Kidney glomerular epithelial cell (primary cell): ENCODE measurements at regions not wholly inside any gene's neighbourhood (a gene's known extent, or its start where the extent isn't known, plus 50 kb on each side); places are given as distances from the start of the nearest gene placed in this dataset.

Experiments
- DNase-seq: peaks from one replicate; lab custom pipeline; 2025; lab: John Stamatoyannopoulos, UW

DNA sequence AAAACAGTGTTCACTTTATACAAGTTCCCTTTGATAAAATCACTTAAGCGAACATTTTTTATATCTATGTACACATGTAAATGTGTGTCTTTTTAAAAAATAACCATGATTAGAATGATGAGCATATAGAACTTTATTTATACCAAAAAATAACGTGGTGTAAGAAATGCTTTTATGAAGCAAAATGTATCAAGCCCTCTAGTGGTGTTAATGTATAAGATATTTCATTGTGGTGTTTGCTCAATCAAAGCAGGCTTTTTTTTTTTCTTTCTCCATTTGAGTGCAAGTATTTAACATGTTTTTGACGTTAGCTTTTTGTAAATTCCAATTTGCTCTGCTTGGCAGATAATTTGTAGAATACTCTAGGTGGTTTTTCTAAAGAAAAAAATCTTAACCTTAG, 2092.4 kb upstream of the TENM3 start:
- peak; percentile 19 for DNase-seq

DNA sequence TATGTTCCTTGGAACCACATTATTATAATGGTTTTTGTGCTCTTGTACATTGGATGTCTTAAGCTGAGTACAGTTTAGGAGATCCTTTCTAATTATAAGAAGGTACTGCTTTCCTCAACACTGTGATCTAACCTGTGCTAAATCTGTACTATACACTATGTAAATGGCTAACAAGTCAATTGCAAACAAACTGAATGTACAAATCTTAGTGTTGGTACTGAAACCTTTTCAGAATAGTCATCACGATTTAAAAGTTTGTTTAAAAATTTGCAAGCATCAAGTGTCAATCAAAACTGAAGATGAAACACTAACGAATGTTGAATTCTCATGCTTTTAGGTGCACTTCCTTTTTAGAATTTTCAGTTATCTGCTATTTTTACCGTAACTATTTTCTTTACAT, 2090.4 kb upstream of the TENM3 start:
- no peak for DNase-seq

DNA sequence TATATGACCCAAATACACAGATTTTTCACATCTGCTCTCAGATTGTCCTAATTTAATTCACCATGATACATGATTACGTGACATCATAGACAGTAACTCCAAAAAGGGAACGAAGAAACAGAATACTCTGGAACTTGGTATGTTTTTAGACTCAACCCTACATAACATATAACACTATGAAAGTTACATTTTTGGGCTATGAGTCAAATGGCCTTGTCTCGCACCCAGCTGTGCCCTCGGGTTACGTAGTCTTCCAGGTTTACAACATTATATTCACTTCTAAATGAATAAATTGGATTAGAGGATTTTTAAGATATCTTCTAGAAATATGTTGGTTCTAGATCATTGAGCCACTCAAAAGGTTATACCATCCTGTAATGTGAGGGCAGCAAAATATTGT, 2089.6 kb upstream of the TENM3 start:
- no peak for DNase-seq

DNA sequence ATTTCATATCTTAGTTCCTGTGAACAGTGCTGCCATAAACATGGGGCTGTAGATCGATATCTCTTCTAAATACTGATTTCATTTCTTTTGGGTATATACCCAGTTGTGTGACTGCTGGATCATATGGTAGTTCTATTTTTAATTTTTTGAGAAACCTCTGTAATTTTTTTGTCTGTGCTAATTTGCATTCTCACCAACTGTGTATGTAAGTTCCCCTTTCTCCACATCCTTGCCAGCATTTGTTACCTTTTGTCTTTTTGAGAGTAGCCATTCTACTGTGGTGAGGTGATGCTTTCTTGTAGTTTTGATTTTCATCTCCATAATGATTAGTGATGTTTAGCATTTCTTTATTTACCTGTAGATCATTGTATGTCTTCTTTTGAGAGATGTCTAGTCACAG, 2086.5 kb upstream of the TENM3 start:
- DNase-seq, result no peak

DNA sequence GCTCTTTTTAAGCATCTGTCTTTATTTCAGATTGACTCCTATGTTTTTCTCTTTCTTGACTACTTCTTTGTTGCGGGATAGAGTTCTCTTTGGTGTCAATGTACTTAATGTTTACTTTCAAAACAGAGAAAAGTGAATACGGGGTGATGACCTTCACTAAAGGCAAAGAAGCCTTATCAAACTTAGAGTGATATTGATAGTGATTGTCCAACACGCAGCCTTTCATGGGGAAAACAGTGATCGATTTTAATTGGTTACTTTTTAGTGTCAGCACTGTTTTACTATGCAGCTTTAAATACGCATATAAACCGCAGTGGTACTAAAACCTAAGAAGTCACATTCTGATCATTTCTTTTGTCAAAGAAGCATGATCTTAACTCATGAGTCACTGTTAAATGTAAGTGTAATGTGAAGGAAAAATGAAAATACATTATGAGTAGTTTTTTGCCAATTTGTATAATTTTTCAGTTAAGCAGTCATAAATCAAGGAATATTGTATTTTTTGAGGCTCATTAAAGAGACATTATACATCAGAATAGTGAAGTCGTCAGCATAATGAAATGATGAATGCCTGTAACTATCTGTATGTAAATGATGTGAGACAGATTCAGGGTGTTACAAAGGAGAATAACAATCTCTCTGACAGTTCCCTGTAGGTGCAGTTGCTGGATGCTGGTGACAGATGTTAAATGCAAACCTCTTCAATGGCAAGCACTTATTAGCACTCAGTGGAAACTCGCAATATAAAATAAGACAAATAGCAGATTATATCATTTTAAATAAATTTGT, 2082.8 kb upstream of the TENM3 start:
- DNase-seq, result no peak

DNA sequence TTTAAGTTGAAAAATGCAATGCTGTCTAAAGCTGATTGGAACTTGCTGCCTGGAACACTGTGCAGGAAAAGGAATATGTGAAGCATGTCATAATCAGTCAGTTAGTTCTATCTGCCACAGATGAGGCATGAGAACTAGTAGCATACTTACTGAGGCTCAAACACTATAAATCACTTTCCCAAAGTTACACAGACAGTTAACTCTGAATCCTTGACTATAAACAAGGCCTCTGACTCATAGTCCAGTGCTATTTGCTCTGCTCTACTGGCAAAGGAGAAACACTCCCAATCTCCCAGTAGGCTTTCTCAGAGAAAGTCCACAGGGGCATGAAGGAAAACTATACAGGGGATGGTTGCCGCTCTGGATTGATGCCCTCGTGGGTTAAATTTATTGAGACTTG, 2078.4 kb upstream of the TENM3 start:
- DNase-seq, result peak; percentile 92

DNA sequence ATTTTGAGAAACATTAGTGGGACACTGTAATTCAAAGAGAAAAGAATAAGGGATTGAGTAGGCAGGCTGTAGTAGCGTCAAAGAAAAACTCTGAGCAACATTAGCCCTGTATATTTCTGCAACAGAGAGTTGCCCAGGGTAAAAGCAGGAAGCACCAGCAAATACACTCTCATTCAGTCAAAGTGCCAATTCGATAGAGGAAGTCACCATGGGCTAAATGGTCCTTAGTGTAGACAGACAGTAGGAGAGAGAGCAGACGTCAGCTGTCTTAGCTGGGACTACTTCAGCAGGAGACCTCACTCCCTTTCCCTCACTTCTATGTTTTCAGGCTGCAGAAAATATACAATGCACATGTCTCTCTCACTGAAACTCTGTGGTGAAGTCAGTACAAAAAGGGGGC, 2073.8 kb upstream of the TENM3 start:
- DNase-seq, result no peak

DNA sequence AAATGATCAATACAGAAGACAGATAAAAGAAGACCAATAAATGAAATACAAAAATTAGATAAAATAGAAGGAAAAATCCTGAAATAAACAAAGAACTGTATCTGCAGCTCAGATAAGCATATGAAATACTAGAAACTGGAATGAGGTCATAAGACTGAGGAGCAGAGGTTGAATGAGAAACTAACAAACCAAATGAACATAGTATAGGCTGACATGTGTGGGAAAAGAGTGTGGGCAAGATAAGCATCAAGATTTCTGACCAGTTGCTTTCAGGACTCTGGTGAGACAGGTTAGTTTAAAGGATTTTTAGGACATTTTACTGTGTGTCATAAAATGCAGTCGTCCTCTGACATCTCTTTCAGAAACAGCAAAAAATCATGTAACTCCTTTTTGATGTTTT, 2073.2 kb upstream of the TENM3 start:
- no peak for DNase-seq

DNA sequence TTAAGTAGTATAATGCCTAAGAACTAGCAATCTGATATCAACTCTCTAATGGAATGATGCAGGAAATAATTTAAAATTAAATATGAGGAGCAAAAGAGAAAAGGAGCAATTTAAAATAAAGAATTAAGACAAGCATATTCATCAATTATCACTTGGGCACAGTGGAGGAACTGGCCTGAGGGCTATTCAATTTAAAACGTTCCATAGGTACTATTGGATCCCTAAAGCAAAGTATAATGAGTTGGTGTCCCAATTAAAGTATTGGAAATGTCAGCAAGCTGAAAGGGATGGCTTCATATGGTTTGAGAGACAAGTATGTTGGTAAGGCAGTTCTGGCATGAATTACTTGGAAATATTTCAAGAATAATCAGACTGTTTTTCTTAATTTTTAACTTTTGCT, 2064.1 kb upstream of the TENM3 start:
- no peak for DNase-seq

DNA sequence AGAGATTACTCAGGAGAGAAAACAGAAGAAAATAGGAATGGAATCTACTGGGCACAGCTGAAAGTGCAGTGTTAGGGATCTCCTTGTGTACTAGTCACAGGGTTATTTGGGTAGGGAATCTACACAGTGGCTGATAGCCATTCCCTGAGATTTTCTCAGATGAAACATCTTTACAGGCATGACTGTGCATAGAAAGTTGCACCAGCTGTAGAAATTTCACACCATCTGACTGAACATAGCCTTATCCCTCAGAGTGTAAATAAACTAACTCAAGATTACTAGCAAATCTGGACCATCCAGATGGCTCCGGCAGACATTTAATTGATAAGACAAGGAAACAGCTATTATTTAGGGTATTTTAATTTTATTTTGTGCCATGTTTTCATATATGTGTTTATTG, 2053.5 kb upstream of the TENM3 start:
- no peak for DNase-seq

DNA sequence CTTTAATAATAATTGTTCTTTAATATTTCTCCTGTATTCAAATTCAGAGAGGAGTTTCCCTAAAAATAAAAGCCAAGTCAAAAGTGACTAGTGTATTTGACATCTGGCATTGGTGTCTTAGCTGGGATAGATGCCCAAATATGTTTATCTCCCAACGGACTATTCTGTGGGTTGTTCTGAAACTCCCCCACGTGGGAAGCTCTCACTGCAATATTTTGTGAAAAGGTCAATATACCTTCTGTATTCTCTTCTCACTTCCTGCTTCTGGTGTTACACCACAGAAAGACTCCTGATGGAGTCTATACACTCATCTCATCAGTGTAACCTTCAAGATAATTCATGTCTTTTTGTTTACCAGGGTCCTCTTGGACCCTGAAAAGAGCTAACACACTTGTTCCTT, 2052.8 kb upstream of the TENM3 start:
- no peak for DNase-seq

DNA sequence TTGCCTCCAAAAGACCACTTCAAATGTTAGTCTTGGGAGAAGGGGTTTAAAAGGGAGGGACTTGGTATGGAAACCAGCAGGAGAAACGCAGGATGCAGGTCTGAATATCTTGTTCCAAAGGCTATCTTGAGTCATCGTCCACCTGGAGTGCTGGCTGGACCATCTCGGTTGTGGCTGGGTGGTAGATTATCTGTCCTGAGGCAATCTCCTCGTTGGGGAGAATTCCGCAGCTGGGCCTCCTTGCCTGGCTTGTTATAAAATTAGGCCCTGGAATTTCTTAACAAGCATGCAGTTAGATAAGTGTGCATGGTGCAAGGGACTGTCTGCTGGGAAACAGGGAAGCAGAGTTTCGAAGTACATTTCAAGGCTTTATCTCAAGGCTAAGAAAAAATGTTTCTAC, 2045.7 kb upstream of the TENM3 start:
- DNase-seq, result no peak

DNA sequence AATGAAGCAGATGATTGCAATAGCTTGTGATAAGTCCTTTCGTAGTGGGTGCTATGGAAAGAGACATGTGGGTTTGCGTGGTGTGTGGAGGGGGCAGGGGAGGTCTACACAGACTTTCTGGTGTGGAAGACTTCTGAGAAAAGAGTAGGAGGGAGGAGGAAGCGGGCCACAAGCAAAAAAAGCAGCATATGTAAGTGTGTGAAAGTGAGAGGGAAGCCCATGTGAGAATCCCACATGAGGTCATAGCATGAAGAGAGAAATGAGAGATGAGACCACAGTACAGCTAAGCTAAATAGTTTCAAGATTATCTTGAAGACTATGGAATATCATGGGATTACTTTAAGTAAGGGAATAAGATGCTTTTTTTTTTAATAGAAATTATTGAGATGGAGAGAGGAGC, 2039.9 kb upstream of the TENM3 start:
- DNase-seq, result no peak

DNA sequence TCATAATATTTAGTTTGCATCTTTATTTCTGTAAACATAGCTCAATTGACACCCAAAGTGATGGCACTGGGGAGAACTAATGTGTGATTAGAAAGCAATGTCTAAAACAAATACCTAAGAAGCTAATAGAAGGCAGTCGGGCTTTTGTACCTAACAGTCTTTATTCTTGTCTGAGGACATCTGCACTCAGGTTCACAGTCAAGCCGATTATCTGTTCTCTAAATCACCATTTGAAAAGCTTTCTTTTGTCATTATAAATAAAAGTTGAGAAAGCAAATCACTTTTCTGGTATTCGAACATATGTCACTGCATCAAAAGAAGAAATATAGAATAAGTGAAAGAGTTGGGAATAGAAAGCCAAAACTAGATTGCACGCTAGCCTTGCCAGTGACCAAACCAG, 2037.9 kb upstream of the TENM3 start:
- no peak for DNase-seq

DNA sequence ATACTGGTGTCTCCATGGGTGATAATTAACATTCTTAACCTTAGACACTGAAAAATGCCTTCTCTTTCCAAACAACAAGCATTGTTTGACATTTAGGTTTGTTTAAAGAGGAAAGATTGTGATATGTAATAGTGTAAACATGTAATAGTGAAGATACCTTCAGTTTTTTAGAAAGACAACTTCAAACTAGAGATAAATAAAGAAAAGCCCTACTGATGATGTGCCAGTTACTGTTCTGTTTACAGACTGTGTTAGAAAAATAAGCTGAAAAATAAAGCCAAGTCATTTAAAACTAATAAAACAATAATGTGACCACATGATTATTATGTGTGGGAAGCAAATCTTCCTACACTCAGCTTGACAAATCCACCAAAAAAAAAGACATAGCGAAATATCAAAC, 2035.3 kb upstream of the TENM3 start:
- DNase-seq, result no peak

DNA sequence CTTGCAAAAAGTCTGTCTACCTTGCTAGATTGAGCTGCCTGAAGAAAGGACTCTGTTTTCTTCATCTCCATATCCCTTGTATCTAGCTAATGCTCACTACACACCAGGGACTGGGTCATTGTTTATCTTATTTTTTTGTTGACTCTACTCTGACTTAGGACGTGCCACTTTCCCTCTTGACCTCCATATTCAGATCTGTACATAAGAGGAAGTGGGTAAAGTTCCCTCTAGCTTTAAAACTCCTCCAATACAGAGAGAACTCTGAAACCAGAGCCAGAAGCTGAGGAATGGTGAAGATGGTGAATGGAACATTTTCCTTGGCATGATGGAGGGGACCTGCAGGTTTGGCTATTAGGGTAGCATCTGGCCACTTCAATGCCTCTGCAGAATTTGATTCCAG, 2026.1 kb upstream of the TENM3 start:
- DNase-seq, result no peak

DNA sequence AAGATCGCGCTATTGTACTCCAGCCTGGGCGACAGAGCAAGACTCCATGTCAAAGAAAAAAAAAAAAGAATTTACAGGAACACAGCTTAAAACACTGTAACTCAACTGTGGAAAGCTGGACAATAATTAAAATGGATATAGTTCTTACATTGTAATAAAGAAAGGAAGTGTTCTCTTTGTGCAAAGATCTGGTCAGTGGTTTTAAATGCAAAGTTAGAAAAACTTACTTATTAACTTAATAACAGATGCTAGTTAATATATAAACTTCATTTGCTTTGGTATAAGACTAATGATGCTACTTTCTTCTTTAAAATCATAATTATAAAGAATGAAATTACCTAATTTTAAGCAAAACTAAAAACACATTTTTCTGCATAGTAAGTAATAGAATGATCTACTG, 2024.1 kb upstream of the TENM3 start:
- DNase-seq, result no peak

DNA sequence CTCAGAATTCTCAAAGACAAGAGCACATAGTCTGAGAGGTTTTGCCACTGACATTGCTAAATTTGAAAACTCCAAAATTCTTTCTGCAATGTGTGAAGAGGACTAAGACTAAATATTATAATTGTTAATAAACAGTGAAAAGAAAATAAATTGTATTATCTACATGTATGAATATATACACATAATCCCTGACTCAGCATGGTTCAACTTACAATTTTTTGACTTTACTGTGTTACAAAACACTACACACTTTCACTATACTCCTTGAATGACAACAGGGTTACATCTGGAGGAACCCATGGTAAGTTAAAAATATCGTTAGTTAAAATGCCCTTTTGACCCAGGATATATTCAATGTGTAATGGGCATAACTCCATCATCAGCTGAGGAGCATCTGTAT, 2017.2 kb upstream of the TENM3 start:
- DNase-seq, result no peak

DNA sequence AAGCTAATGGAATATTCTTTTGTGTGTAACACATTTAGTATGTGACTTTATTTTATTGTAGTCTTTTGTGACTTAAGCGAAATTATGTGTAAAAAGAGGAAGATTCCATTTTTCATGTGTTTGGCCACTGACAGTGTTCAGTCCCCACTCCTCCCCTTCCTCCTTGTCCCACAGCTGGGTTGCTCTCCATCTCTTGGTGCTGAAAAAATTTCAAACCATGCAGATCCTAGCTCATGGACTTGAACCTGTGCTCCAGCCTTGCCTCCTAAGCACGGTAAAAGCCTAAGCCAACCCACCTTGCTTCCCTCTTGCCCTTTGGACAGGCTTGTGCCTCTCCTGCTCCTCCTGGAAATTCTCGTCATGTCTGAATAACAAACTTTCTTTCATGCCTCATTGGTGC, 2008.5 kb upstream of the TENM3 start:
- no peak for DNase-seq

DNA sequence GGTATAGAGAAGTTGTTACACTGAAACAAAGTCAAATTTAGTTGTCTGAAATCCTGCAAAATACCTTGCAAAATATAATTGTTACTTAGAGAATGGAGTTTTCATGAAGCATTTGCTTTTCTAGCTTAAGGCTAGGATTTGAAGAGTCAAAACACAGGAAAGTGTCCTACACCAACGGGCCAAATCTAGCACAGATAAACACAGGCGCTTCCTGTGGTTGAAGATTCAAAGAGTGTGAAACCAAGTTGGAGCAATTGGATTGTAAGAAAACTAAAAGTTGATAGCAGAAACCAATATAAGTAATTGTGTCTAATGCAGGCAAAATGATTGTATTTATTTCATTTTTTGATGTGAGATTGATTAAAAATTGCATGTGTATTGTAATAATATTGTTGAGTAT, 2002.5 kb upstream of the TENM3 start:
- no peak for DNase-seq

DNA sequence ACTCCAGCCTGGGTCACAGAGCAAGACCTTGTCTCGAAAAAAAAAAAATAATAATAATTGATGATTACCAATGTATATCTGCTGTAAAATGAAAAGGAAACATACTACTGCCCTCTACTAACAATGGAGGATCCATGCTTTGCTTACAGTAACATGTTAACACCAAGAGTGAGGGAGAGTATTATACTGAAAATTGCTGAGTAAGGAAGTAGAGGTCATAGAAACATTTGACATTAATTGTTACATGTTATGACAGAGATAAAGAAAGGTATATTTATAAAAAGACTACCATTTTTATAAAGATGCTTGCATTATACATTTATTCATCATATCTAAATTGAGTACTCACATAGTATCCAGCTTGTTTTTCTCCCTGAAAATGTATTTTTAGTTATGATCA, 1989.8 kb upstream of the TENM3 start:
- DNase-seq, result no peak

DNA sequence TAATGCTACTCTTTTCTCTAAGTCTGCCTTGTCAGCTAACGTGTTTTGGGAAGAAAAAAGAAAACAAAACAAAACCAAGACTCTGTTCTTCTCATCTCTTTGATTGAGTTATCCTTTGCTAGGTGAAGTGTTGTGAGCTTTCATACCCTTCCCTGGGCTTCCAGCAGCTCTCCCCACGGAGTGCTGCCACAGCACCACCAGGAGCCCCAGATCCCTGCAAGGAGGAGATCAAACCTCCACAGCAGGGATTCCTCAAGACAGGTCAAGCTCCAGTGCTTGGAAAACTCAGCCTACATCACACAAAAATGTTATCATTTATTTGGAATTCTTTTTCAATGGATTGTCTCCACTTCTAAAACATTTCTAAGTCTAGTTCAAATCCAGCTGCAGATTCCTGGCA, 1981.9 kb upstream of the TENM3 start:
- no peak for DNase-seq

DNA sequence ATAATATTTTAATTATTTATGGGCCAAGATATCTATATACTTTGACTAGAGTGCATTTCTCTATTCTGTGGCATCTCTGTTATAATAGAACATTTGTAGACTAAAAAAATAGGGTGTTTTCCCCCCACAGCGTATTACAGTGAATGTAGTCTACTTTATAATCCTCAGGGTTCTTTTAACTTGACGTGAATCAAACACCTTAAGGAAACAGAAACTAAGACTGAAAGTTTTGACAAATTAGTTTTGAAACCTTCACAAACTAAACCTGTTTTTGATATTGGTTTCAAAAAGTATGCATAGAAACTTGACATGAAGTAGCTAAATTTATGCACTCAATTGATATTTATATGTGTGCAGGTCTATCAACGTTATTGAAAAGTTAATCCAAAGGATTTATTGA, 1963.1 kb upstream of the TENM3 start:
- DNase-seq, result no peak

DNA sequence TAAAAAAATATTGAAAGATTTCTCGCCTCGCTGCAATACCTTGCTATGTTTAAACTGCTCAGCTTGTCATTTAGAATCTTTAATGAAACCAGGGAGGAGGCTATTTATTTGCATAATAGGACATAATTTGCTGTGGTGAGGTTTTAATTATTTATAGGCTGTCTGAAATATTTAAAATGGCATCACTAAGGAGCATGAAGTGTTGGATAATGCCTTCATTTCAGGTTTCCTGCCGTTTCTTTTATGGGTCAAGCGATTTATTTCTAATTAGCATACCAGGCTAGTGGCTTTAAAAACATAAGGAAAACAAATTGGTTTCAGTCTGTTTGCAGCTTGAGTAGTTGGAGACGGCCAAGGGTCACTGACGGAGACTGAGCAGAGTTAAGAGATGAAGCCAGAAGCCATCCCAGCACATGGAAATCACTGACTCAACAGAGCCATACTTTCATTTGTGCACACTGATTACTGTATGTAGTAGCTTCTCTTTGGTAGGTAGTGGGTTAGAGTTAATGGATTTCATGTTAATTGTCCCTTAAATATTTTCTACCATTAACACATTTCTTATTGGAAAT, 1962.4 kb upstream of the TENM3 start:
- DNase-seq, result no peak
